Gastroesophageal sphincter (tissue), 4 donors: ENCODE measurements at regions not wholly inside any gene's neighbourhood (a gene's known extent, or its start where the extent isn't known, plus 50 kb on each side); places are given as distances from the start of the nearest gene placed in this dataset.

Experiments used
- ATAC-seq: fragments of 150-250 bp; one replicate; pipeline ENCODE4 v1.9.1; 2016; ENCODE audit warnings: mild to moderate bottlenecking, moderate library complexity
- H3K27ac ChIP-seq, 4 donors: fragments of 200-600 bp; sonication (generic) in 3 of 4; 1 replicate in 3 of 4; 2 replicates in 1 of 4; pipeline ENCODE4 v1.5.1; 2016 to 2019
- H3K27me3 ChIP-seq: fragments of 200-600 bp; sonication (generic); one replicate; pipeline ENCODE4 v1.5.1; 2019
- H3K36me3 ChIP-seq, 2 donors: fragments of 200-600 bp; sonication (generic); one replicate each; pipeline ENCODE4 v1.5.1; 2019; ENCODE audit warnings: control low read depth in 1 of 2
- H3K4me1 ChIP-seq, 3 donors: fragments of 200-600 bp; sonication (generic); 1 replicate in 2 of 3; 2 replicates in 1 of 3; pipeline ENCODE4 v1.5.1; 2016 to 2019; ENCODE audit warnings: control low read depth in 2 of 3
- H3K4me3 ChIP-seq, 2 donors: fragments of 200-600 bp; sonication (generic); one replicate each; pipeline ENCODE4 v1.5.1; 2019; ENCODE audit warnings: mild to moderate bottlenecking in 1 of 2, moderate library complexity in 1 of 2
- H3K9me3 ChIP-seq, 3 donors: fragments of 200-600 bp; sonication (generic); one replicate each; pipeline ENCODE4 v1.5.1; 2017 to 2019; ENCODE audit warnings: control low read depth in 2 of 3
- CTCF ChIP-seq, 4 experiments: fragments of 200-600 bp in 2 of 4; fragments of 450-650 bp in 2 of 4; sonication (generic) in 1 of 4; IDR thresholded peaks; one replicate each; pipeline ENCODE4 v1.5.1; 2017 to 2019; ENCODE audit warnings: antibody characterized with exemption in 4 of 4, mild to moderate bottlenecking in 2 of 4, moderate library complexity in 2 of 4
- EP300 ChIP-seq: sonication (generic); formaldehyde crosslinking; IDR thresholded peaks from one replicate; pipeline ENCODE4 v1.6.1; 2017; ENCODE audit warnings: antibody characterized with exemption, mild to moderate bottlenecking
- POLR2A ChIP-seq, 2 donors: fragments of 450-650 bp; IDR thresholded peaks; one replicate each; pipeline ENCODE4 v1.6.1; 2017; ENCODE audit warnings: antibody characterized with exemption in 2 of 2, mild to moderate bottlenecking in 2 of 2, moderate library complexity in 1 of 2
- POLR2AphosphoS5 ChIP-seq: sonication (generic); formaldehyde crosslinking; IDR thresholded peaks from one replicate; pipeline ENCODE4 v1.6.1; 2017; ENCODE audit warnings: antibody characterized with exemption
- WGBS, 2 donors: methylation state at CpG; one replicate each; pipeline ENCODE4 v1.1.5; 2018; ENCODE audit warnings: low coverage in 1 of 2; 5-methylcytosine and 5-hydroxymethylcytosine counted together

GRCh38 chr17:13387236-13387635 is 214.5 kb downstream of the HS3ST3A1 start:
- H3K9me3 ChIP-seq = no peaks in the 10 kb centered on the region
- no peaks in the 10 kb centered on the region for H3K36me3 ChIP-seq
- no peak for ATAC-seq
- TF ChIP-seq EP300 = no peak
- TF ChIP-seq CTCF (IDR thresholded peaks at IDR 0.05) = no peak
- no peak for TF ChIP-seq POLR2A (IDR thresholded peaks at IDR 0.05)
- no peak for TF ChIP-seq POLR2AphosphoS5
- WGBS, 2 donors = 81 to 100% methylated on average over 2 to 5 of the region's 5 CpGs
- no peaks in the 10 kb centered on the region for H3K27me3 ChIP-seq
- H3K4me3 ChIP-seq = no peak overlapping the region
- H3K4me1 ChIP-seq = no peaks in the 10 kb centered on the region
- H3K27ac ChIP-seq = no peak overlapping the region

- H3K36me3 ChIP-seq = no peaks in the 10 kb centered on the region
- no peak overlapping the region for H3K27ac ChIP-seq
- H3K4me1 ChIP-seq = no peaks in the 10 kb centered on the region
- 61 to 74% methylated on average over 2 to 5 of the region's 5 CpGs for WGBS, 2 donors
- no peak overlapping the region for H3K4me3 ChIP-seq
- TF ChIP-seq POLR2A (IDR thresholded peaks at IDR 0.05) (no peak), POLR2AphosphoS5 (no peak), EP300 (no peak), CTCF (IDR thresholded peaks at IDR 0.05) (no peak)
- no peak for ATAC-seq
- no peaks in the 10 kb centered on the region for H3K9me3 ChIP-seq
- no peaks in the 10 kb centered on the region for H3K27me3 ChIP-seq
These were observed 216.2 kb downstream of the HS3ST3A1 start for GRCh38 chr17:13385481-13385911.

GRCh38 chr17:13384626-13385025 is 217.1 kb downstream of the HS3ST3A1 start:
- H3K4me3 ChIP-seq = no peak overlapping the region
- no peaks in the 10 kb centered on the region for H3K9me3 ChIP-seq
- H3K27ac ChIP-seq = no peak overlapping the region
- H3K36me3 ChIP-seq = no peaks in the 10 kb centered on the region
- H3K27me3 ChIP-seq = no peaks in the 10 kb centered on the region
- TF ChIP-seq EP300 (no peak), CTCF (IDR thresholded peaks at IDR 0.05) (no peak), POLR2A (IDR thresholded peaks at IDR 0.05) (no peak), POLR2AphosphoS5 (no peak)
- no peaks in the 10 kb centered on the region for H3K4me1 ChIP-seq
- ATAC-seq = no peak
- WGBS, 2 donors = 89 to 100% methylated on average over 1 of the region's 1 CpG

GRCh38 chr17:13378361-13378760 is 223.4 kb downstream of the HS3ST3A1 start:
- H3K4me1 ChIP-seq = peaks cover 0 to 18% (median 3%) of the 10 kb centered on the region in 3 donors
- H3K9me3 ChIP-seq = no peaks in the 10 kb centered on the region
- ATAC-seq = no peak
- H3K27me3 ChIP-seq = no peaks in the 10 kb centered on the region
- WGBS, 2 donors = 20 to 40% methylated on average over 2 of the region's 2 CpGs
- no peak overlapping the region for H3K4me3 ChIP-seq
- H3K27ac ChIP-seq = no peak overlapping the region
- TF ChIP-seq CTCF (IDR thresholded peaks at IDR 0.05) = no peak
- no peak for TF ChIP-seq POLR2A (IDR thresholded peaks at IDR 0.05)
- no peak for TF ChIP-seq POLR2AphosphoS5
- no peak for TF ChIP-seq EP300
- no peaks in the 10 kb centered on the region for H3K36me3 ChIP-seq

GRCh38 chr17:13374203-13375143 is 227.3 kb downstream of the HS3ST3A1 start:
- Histone ChIP-seq H3K9me3 (no peaks in the 10 kb centered on the region), H3K27me3 (no peaks in the 10 kb centered on the region), H3K4me1 (peaks cover 0 to 18% (median 3%) of the 10 kb centered on the region in 3 donors), H3K27ac (no peak overlapping the region), H3K36me3 (no peaks in the 10 kb centered on the region), H3K4me3 (no peak overlapping the region)
- TF ChIP-seq POLR2A (IDR thresholded peaks at IDR 0.05) = no peak
- TF ChIP-seq POLR2AphosphoS5 = no peak
- no peak for TF ChIP-seq EP300
- no peak for TF ChIP-seq CTCF (IDR thresholded peaks at IDR 0.05)
- 53 to 66% methylated on average over 8 to 9 of the region's 9 CpGs for WGBS, 2 donors
- no peak for ATAC-seq
